HL-60 (cell line): ENCODE measurements at regions not wholly inside any gene's neighbourhood (a gene's known extent, or its start where the extent isn't known, plus 50 kb on each side); places are given as distances from the start of the nearest gene placed in this dataset.
"Not testable (repeated sequence)": the region's sequence is repeated elsewhere in the genome, so short reads cannot be mapped to it uniquely, and the experiment has no call there.

Experiments
- POLR2AphosphoS5 ChIP-seq: IDR thresholded peaks from 2 replicates; pipeline ENCODE4 v1.6.1; 2012; ENCODE audit warnings: low read depth
- TF ChIP-seq, protein P1 (sequence below): IDR thresholded peaks from one replicate; pipeline ENCODE4 v1.5.1; 2011; ENCODE audit warnings: low read length, control low read depth, inconsistent platforms; ENCODE audit not compliant: insufficient read depth
- TF ChIP-seq, protein P2 (sequence below): IDR thresholded peaks from 2 replicates; pipeline ENCODE4 v1.6.1; 2012; ENCODE audit warnings: low read depth; ENCODE audit not compliant: insufficient replicate concordance

DNA sequence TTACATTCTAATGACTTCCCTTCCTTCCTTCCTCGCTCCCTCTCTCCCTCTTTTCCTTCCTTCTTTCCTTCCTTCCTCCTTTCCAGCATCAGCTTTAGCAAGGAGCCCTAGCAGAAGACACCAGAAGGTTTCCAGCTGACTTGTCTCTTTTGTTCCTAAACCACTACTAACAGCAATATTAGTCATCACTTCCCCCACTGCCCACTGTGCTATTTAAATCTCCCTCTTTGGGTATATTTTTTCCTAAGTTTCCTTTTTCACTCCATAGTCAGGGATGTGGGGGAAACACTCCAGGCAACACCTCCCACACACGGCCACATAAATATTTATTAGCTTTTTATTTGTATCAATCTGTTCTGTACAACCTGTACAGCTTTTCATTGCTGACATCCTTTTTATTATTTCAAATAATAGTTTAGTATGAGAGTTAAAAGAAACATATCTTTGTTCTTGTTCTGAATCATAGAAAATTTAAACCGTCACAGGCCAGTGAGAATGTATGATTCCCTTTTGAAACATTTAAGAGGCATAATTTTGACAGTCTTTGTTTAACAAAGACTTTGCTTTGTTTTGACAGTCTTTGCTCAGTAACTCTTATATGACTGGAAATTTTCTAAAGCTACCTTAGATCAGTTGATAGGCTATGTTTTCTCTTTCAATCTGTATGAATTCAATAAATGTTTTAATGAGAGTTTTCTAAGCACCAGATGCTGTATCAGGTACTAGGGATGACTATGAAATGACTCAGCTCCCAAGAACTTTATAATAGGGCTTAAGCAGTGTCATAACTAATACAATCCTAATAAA, 167.9 kb downstream of the POTEB3 start:
- TF ChIP-seq, protein P1, sequence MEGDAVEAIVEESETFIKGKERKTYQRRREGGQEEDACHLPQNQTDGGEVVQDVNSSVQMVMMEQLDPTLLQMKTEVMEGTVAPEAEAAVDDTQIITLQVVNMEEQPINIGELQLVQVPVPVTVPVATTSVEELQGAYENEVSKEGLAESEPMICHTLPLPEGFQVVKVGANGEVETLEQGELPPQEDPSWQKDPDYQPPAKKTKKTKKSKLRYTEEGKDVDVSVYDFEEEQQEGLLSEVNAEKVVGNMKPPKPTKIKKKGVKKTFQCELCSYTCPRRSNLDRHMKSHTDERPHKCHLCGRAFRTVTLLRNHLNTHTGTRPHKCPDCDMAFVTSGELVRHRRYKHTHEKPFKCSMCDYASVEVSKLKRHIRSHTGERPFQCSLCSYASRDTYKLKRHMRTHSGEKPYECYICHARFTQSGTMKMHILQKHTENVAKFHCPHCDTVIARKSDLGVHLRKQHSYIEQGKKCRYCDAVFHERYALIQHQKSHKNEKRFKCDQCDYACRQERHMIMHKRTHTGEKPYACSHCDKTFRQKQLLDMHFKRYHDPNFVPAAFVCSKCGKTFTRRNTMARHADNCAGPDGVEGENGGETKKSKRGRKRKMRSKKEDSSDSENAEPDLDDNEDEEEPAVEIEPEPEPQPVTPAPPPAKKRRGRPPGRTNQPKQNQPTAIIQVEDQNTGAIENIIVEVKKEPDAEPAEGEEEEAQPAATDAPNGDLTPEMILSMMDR, result not testable (repeated sequence)
- TF ChIP-seq, protein P2, sequence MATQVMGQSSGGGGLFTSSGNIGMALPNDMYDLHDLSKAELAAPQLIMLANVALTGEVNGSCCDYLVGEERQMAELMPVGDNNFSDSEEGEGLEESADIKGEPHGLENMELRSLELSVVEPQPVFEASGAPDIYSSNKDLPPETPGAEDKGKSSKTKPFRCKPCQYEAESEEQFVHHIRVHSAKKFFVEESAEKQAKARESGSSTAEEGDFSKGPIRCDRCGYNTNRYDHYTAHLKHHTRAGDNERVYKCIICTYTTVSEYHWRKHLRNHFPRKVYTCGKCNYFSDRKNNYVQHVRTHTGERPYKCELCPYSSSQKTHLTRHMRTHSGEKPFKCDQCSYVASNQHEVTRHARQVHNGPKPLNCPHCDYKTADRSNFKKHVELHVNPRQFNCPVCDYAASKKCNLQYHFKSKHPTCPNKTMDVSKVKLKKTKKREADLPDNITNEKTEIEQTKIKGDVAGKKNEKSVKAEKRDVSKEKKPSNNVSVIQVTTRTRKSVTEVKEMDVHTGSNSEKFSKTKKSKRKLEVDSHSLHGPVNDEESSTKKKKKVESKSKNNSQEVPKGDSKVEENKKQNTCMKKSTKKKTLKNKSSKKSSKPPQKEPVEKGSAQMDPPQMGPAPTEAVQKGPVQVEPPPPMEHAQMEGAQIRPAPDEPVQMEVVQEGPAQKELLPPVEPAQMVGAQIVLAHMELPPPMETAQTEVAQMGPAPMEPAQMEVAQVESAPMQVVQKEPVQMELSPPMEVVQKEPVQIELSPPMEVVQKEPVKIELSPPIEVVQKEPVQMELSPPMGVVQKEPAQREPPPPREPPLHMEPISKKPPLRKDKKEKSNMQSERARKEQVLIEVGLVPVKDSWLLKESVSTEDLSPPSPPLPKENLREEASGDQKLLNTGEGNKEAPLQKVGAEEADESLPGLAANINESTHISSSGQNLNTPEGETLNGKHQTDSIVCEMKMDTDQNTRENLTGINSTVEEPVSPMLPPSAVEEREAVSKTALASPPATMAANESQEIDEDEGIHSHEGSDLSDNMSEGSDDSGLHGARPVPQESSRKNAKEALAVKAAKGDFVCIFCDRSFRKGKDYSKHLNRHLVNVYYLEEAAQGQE, result not testable (repeated sequence)
- not testable (repeated sequence) for TF ChIP-seq POLR2AphosphoS5
